HG03520 (cell line): ENCODE measurements at regions not wholly inside any gene's neighbourhood (a gene's known extent, or its start where the extent isn't known, plus 50 kb on each side); places are given as distances from the start of the nearest gene placed in this dataset.

Experiments used
- ATAC-seq: cut with Tn5 transposase; IDR thresholded peaks from one replicate; pipeline ENCODE4 v1.9.1; 2021; ENCODE audit warnings: mild to moderate bottlenecking, moderate library complexity; ENCODE audit not compliant: unreplicated experiment

DNA sequence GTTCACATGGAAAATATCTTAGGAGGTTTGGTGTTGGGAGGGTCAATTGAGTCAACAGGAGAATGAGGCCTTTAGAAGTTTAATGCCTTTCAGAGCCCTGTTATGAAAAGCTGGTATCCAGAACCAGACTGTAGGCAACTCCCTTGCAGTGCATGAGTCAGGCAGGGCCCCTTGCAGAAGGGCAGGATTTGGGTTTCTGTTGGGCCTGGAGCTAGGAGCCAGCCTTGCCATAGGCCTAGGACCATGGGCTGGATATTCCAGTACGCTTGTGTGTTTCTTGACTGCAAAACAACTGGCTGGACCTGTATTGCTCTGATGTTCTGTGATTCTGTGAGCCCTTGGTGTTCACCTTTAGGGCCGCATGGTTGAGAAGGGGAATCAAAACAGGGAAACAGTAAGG, 121.8 kb upstream of the ADRA1D start:
- no peak for ATAC-seq

DNA sequence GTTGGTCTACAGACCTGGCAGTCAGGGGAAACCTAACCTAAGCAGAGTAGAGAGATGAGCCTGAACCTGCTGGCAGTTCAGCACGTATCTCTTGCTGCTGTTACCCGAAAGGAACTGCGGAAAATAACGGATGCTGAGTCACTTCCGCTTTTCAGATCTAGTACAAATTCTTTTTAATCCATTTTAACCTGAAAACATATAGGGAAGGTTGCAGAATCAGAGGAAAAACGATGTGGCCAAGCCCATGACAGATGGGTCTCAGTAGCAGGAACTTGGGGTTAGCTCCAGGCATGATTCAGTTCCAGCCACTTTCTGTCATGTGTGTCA, 120.7 kb upstream of the ADRA1D start:
- no peak for ATAC-seq

DNA sequence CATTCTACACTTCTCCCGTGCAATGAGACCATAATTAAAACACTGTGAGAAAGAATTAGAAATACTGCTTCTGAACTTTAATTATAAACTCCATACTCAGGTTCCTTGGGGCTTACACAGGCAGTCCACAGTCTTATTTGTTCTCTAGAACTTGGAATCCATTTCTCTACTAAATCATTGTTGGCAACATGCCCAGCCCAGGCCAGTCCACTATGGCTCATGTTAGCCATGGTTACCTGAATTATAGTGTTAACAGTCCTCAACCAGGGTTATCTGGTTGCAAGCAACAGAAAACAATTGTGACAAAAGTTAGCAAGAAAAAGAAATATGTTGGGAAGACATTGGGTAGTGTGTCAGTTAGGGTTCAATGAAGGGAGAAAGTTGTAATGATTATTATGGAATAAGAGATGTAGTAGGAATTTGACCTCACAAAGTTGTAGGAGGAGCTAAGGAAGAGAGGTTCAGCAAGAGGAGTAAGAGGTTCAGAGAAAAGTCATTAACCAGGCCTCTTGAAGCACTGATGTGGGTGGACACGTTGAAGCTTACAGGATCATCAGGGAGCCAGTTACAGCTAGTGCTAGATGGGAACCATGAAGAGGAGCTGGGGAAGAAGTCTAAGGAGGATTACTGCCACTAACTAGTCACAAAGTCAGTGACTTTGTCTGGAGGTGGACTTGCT, 120.2 kb upstream of the ADRA1D start:
- no peak for ATAC-seq

DNA sequence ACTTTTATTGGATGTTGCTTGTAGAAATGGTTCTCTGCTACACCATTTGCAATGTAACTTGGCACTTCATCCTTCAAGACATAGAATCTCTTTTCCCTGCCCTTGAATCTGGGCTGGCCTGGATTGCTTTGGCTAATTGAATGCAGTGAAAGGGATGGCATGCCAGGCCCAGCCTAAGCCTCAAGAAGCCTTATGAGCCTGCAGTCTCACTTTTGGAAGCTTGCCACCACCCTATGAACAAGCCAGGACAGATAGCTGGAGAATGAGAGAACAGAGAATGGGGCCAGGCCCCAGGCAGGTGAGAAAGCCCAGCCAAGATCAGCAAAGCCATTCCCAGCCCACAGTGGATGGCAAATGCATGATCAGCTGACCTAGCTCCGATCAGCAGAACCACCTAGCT, 117.0 kb upstream of the ADRA1D start:
- no peak for ATAC-seq

DNA sequence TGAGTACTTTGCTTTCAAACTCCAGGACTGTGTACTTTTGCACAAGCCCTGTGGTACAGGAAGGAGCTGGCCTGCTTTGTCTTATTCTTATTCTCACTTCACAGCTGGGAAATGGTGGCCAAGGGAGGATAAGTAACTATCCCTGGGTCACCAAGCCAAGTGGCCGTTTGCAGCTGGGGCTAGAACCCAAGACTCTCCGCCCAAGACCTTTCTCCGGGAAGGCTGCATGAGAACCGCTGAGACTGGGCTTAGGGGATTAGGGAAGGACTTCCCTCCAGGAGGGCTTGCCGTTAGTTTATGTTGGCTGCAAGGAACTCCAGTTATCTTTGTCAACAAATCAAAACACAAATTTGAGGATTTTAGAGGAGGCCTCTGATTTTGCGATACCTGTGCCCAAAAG, 109.5 kb upstream of the ADRA1D start:
- ATAC-seq: no peak

DNA sequence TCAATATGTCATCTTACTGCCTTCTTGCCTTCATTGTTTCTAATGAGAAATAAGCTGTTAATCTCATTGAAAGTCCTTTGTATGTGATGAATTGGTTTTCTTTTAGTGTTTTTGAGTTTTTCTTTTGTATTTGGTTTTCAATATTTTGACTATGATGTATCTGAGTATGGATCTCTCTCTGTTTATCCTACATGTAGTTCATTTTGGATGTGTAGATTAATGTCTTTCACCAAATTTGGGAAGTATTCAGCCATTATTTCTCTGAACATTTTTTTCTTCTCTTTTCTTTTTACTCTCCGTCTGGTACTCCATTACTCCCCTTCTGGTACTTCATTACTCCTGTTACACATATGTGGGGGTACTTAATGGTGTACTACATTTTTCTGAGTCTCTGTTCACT, 103.3 kb upstream of the ADRA1D start:
- ATAC-seq: no peak

DNA sequence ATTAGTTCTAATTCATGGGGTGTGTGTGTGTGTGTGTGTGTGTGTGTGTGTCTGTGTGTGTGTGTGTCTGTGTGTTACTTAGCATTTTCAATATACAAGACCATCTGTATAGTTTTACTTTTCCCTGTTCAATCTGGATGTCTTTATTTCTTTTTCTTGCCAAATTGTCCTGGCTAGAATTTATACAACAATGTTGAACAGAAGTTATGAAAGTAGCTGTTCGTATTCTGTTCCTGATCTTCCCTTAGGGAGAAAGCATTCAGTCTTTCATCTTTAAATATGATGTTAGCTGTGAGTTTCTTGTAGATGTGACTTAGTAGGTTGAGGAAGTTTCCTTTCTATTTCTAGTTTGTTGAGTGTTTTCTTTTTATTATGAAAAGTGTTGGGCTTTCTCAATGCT, 101.0 kb upstream of the ADRA1D start:
- no peak for ATAC-seq

DNA sequence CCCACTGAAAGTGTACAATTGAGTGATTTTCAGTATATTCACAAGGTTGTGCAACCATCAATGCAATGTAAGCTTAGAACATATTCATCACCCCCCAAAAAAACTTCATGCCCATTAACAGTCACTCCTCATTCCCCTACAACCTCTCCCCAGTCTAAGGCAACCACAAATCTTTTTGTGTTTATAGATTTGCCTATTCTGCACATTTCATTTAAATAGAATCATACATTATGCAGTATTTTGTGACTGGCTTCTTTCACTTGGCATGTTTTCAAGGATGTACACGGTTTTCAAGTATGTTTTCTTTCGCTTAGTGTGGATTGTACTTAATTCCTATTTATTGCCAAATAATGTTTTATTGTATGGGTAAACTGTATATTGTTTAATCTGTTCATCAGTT, 95.6 kb upstream of the ADRA1D start:
- no peak for ATAC-seq

- ATAC-seq: no peak
Observed at GRCh38 chr20:4342609-4343008, 93.5 kb upstream of the ADRA1D start.

DNA sequence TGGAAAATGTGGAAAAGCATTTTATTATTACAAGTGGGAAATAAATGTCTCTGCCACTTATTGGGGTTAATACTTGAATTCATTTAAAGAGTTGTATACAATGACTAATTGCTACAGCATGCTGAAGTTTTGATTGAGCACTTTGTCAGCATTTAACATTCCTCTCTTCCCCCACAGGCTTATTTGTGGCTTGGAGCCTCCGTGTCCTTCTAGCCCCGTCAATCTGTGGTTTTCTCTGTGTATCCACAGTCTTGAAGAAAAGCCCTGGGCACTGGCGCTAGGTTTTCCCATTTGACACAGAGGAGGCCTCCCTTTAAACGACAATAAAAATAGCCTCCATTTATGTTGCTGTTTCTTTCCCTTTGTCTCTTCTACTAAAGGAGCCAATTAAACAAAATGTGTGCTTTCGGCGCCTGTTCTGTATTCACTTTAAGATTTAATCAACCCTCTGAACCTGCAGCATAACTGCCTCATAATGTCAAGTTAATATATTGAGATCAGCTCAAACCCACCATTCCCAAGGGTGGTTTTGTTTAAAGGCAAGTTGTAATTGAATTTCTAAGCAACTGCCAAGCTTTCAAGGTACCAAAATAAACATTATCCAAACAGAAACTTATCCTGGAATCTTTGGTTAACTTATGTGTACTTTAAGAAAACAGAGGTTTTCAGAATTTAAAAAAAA, 92.9 kb upstream of the ADRA1D start:
- no peak for ATAC-seq

DNA sequence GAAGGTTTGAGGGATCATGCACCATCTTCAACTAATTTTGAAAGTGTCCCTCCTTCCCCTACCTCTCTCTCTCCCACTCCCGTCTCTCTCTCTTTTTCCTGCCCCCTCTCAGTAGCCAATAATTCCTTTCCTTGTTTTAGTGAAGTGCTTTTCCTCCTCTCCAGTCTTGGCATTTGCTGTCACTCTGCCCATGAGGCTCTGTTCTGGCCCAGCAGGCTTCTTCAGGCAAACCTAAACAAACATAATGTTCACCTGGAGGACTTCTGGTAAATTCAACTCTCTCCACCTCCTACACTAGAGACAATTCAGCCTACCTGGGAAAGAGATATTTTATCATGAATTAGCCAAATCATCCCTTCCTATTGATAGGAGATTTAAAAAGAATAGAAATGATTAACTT, 86.6 kb upstream of the ADRA1D start:
- no peak for ATAC-seq

DNA sequence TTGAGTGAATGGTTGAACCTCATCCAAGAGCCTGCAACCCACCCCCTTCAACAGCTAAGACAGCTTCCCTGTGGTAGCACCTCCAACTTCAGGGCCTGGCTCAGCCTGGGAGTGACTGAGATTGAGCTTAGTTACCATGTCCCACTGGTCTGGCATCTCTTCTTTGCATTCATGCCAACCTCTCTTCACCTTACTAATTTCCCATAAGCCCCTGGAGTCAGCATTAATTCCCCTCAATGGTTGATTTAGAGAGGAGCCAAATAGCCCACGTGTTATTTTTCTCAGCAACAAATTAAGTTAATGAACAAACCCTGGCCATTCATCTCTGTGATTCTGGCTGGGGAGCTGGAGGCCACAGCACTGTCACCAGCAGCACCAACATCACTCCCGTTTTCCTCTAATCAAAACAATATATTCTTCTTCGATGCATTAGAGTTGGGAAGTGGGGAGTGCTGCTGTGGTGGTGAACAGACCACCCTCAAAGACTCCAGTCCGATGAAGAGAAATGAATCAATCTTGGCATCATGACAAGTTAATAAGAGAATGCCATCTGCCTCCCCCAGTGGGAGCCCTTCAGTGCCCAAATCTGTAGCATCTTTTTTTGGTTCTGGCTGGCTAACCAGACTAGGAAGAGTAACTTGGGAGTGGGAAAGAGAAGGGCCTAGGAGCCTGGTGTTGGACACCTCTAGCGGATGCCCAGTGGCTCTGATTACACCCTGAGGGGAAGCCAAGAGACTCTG, 83.2 kb upstream of the ADRA1D start:
- ATAC-seq: no peak

DNA sequence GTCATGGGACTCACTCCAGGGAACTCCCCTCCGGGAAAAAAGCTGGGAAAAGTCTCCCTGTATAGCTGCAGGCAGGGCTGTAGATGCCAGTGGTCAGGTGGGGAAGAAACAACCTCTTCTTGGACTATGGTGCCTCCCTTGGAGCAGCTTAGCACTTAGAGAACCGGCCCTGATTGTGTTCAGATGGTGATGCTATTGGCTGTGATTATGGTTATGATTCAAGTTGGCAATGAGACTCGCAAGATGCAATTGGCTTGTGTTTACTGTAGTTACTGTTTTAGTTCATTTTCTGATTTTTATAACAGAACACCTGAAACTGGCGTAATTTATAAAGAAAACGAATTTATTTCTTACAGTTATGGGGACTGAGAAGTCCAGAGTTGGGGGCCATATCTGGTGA, 80.9 kb upstream of the ADRA1D start:
- ATAC-seq: no peak

DNA sequence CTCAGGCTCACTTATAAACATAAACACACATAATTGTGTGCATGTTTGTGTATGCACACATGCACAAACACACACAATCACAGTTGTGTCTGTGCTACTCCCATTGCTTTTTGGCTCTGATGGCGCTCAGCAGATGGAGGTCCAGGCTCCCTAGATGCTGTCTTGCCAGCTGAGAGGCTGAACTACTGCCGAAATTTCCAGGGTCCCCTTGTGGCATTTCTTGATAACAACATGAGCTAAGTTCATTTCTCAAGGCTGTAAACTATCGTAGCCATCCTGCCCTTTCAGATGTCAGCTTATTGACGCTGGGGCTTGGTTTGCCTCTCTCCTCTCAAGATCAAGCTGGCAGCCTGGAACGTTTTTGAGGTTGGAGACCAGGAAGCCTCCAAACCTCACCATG, 80.1 kb upstream of the ADRA1D start:
- no peak for ATAC-seq

GRCh38 chr20:4328541-4328940, 79.5 kb upstream of the ADRA1D start:
- ATAC-seq: no peak

GRCh38 chr20:4327956-4328355, 78.9 kb upstream of the ADRA1D start:
- ATAC-seq: no peak

DNA sequence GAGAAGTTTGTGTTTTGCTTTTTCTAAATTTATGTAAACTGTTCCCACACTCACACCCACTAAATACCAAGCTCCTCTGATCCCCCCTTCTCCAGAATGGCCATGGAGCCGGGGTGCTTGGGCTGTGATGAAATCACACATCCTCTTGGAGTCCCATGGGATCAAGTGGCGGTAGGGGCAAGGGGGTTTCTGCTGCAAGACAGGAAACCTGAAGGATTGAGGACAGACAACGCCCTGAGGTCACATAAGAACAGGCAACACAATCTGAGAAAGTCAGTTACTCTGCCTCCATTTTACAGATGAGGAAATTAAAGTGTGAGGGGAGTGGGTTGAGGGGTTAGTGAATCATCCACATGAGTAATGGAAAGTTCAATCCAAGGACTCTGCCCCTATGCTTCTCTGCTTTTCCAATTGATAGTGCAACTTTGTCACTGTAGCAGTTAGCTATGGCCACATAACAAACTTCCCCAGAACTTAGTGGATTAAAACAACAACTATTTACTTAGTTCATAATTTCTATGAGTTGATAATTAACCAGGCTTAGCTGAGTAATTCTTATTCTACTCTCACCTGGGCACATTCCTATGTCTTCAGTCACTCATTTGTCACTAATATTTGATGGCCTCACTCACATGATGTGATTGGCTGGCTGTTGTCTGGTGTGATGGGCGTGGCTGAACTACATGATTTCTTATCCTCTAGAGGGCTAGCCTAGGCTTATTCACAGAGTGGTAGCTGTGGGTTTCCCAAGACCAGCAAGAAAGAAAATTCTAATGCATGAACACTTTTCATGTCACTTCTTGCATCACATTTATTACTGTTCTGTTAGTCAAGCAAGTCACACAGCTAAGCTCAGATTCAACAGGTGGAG, 77.3 kb upstream of the ADRA1D start:
- no peak for ATAC-seq

GRCh38 chr20:4325548-4326187, 76.6 kb upstream of the ADRA1D start:
- ATAC-seq: no peak

- ATAC-seq: no peak
Observed at GRCh38 chr20:4324611-4325243, 75.6 kb upstream of the ADRA1D start.

GRCh38 chr20:4322499-4322898, 73.4 kb upstream of the ADRA1D start:
- ATAC-seq: no peak
